LoVo (cell line): ENCODE measurements at regions not wholly inside any gene's neighbourhood (a gene's known extent, or its start where the extent isn't known, plus 50 kb on each side); places are given as distances from the start of the nearest gene placed in this dataset.

ENCODE experiments used
- DNase-seq: peaks from one replicate; pipeline ENCODE4 v3.0.0-alpha.2; 2016; ENCODE audit warnings: low spot score

- no peak for DNase-seq
Observed at GRCh38 chr4:58205446-58206235, 1095.5 kb upstream of the IGFBP7 start.

- no peak for DNase-seq
Observed at GRCh38 chr4:58192217-58192616, 1082.0 kb upstream of the IGFBP7 start.

- no peak for DNase-seq
Observed at GRCh38 chr4:58191109-58191508, 1080.9 kb upstream of the IGFBP7 start.

- DNase-seq, result no peak
Observed at GRCh38 chr4:58188316-58188715, 1078.1 kb upstream of the IGFBP7 start.

- DNase-seq, result no peak
Observed at GRCh38 chr4:58175024-58175423, 1064.8 kb upstream of the IGFBP7 start.

GRCh38 chr4:58166490-58166889, 1056.3 kb upstream of the IGFBP7 start:
- DNase-seq, result no peak

- no peak for DNase-seq
Observed at GRCh38 chr4:58163156-58163555, 1053.0 kb upstream of the IGFBP7 start.

GRCh38 chr4:58149404-58150085, 1039.4 kb upstream of the IGFBP7 start:
- no peak for DNase-seq

GRCh38 chr4:58144721-58145120, 1034.5 kb upstream of the IGFBP7 start:
- no peak for DNase-seq

- DNase-seq, result no peak
Observed at GRCh38 chr4:58138786-58139668, 1028.8 kb upstream of the IGFBP7 start.

GRCh38 chr4:58136604-58137003, 1026.4 kb upstream of the IGFBP7 start:
- DNase-seq, result no peak

GRCh38 chr4:58127680-58128079, 1017.5 kb upstream of the IGFBP7 start:
- no peak for DNase-seq

GRCh38 chr4:58119298-58119697, 1009.1 kb upstream of the IGFBP7 start:
- DNase-seq, result no peak

GRCh38 chr4:58113126-58113525, 1002.9 kb upstream of the IGFBP7 start:
- no peak for DNase-seq

- no peak for DNase-seq
Observed at GRCh38 chr4:58111818-58112217, 1001.6 kb upstream of the IGFBP7 start.

GRCh38 chr4:58093352-58093751, 983.2 kb upstream of the IGFBP7 start:
- no peak for DNase-seq

GRCh38 chr4:58090539-58090938, 980.4 kb upstream of the IGFBP7 start:
- DNase-seq, result no peak

GRCh38 chr4:58081356-58081755, 971.2 kb upstream of the IGFBP7 start:
- no peak for DNase-seq

- DNase-seq, result no peak
Observed at GRCh38 chr4:58075724-58076123, 965.5 kb upstream of the IGFBP7 start.

GRCh38 chr4:58074382-58074781, 964.2 kb upstream of the IGFBP7 start:
- DNase-seq, result no peak

GRCh38 chr4:58070726-58071125, 960.5 kb upstream of the IGFBP7 start:
- no peak for DNase-seq

GRCh38 chr4:58064653-58065052, 954.5 kb upstream of the IGFBP7 start:
- DNase-seq, result no peak
